T-helper 1 cell (primary cell): ENCODE measurements at regions not wholly inside any gene's neighbourhood (a gene's known extent, or its start where the extent isn't known, plus 50 kb on each side); places are given as distances from the start of the nearest gene placed in this dataset.
"Not testable (repeated sequence)": the region's sequence is repeated elsewhere in the genome, so short reads cannot be mapped to it uniquely, and the experiment has no call there.

Experiments used
- DNase-seq, 5 donors: peaks; one replicate each; pipeline ENCODE4 v3.0.0-alpha.2; 2012 to 2020

GRCh38 chr5:6321078-6321477, 57.3 kb downstream of the MED10 start:
- DNase-seq, result no peak

GRCh38 chr5:6319116-6319515, 59.2 kb downstream of the MED10 start:
- DNase-seq, result no peak

- no peak for DNase-seq
Measured at GRCh38 chr5:6317116-6317798, 61.1 kb downstream of the MED10 start.

GRCh38 chr5:6315580-6315979, 62.8 kb downstream of the MED10 start:
- DNase-seq, result no peak

GRCh38 chr5:6311568-6312501, 66.5 kb downstream of the MED10 start:
- DNase-seq, result no peak

GRCh38 chr5:6309949-6310348, 68.4 kb downstream of the MED10 start:
- DNase-seq, result no peak

GRCh38 chr5:6308683-6309082, 69.7 kb downstream of the MED10 start:
- DNase-seq, result no peak

- DNase-seq, result no peak
Measured at GRCh38 chr5:6307304-6307703, 71.0 kb downstream of the MED10 start.

GRCh38 chr5:6305853-6306252, 72.5 kb downstream of the MED10 start:
- no peak for DNase-seq

- no peak for DNase-seq
Measured at GRCh38 chr5:6302684-6303083, 75.7 kb downstream of the MED10 start.

GRCh38 chr5:6302075-6302474, 76.3 kb downstream of the MED10 start:
- DNase-seq, result no peak

- no peak for DNase-seq
Measured at GRCh38 chr5:6296524-6296923, 81.8 kb downstream of the MED10 start.

- no peak for DNase-seq
Measured at GRCh38 chr5:6291961-6292360, 86.4 kb downstream of the MED10 start.

- DNase-seq, result no peak
Measured at GRCh38 chr5:6289239-6289638, 89.1 kb downstream of the MED10 start.

GRCh38 chr5:6287176-6287575, 91.2 kb downstream of the MED10 start:
- no peak for DNase-seq

- DNase-seq, result no peak
Measured at GRCh38 chr5:6286404-6286803, 91.9 kb downstream of the MED10 start.

- DNase-seq, result not testable (repeated sequence)
Measured at GRCh38 chr5:6284491-6284890, 93.9 kb downstream of the MED10 start.

- DNase-seq, result no peak
Measured at GRCh38 chr5:6282352-6282751, 96.0 kb downstream of the MED10 start.

- DNase-seq, result no peak
Measured at GRCh38 chr5:6281818-6282217, 96.5 kb downstream of the MED10 start.

- DNase-seq, result no peak
Measured at GRCh38 chr5:6280425-6281100, 97.8 kb downstream of the MED10 start.

- no peak for DNase-seq
Measured at GRCh38 chr5:6279607-6280006, 98.7 kb downstream of the MED10 start.

GRCh38 chr5:6274846-6275543, 103.4 kb downstream of the MED10 start:
- DNase-seq, result no peak

- no peak for DNase-seq
Measured at GRCh38 chr5:6273749-6274148, 104.6 kb downstream of the MED10 start.
